ENCODE measurements at regions not wholly inside any gene's neighbourhood (a gene's known extent, or its start where the extent isn't known, plus 50 kb on each side); places are given as distances from the start of the nearest gene placed in this dataset.

- DNase-seq: no peak
- Histone ChIP-seq H3K36me3 (ENCODE audit: low read depth) (peaks cover 20% of the 10 kb centered on the region), H3K4me3 (no peak overlapping the region), H3K9me3 (ENCODE audit: insufficient read depth, low read depth) (no peaks in the 10 kb centered on the region), H3K4me1 (replicated peaks; ENCODE audit: insufficient read depth) (no peaks in the 10 kb centered on the region), H3K4me2 (no peak overlapping the region), H2AFZ (no peak overlapping the region), H3K9me2 (ENCODE audit: insufficient read depth) (no peaks in the 10 kb centered on the region), H3K27me3 (ENCODE audit: insufficient read depth, low read depth) (no peaks in the 10 kb centered on the region), H3K27ac (no peak overlapping the region), H3K79me2 (ENCODE audit: low read depth) (no peaks in the 10 kb centered on the region), H4K20me1 (ENCODE audit: insufficient read depth) (no peaks in the 10 kb centered on the region), H3F3A (ENCODE audit: insufficient read depth, low read depth) (no peaks in the 10 kb centered on the region)
- BruUV-seq (replicated peaks): no TSS peak
- TF ChIP-seq, protein P1, sequence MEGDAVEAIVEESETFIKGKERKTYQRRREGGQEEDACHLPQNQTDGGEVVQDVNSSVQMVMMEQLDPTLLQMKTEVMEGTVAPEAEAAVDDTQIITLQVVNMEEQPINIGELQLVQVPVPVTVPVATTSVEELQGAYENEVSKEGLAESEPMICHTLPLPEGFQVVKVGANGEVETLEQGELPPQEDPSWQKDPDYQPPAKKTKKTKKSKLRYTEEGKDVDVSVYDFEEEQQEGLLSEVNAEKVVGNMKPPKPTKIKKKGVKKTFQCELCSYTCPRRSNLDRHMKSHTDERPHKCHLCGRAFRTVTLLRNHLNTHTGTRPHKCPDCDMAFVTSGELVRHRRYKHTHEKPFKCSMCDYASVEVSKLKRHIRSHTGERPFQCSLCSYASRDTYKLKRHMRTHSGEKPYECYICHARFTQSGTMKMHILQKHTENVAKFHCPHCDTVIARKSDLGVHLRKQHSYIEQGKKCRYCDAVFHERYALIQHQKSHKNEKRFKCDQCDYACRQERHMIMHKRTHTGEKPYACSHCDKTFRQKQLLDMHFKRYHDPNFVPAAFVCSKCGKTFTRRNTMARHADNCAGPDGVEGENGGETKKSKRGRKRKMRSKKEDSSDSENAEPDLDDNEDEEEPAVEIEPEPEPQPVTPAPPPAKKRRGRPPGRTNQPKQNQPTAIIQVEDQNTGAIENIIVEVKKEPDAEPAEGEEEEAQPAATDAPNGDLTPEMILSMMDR (conservative IDR thresholded peaks at IDR 0.05): no peak
- no peak for TF ChIP-seq EZH2 (IDR thresholded peaks at IDR 0.05; ENCODE audit: low read depth)
- intact Hi-C loops (cut with micrococcal nuclease; ENCODE audit: unreplicated experiment): loop anchor here (1.0 kb wide), 1 partner anchor 51 kb away; no protein-coding TSS in a partner anchor
- ChIA-PET POLR2A (ENCODE audit: unreplicated experiment) (no interaction called here), CTCF (no interaction called here)
Observed at GRCh38 chrX:131752493-131753198, 208.8 kb downstream of the OR13H1 start.

DNA sequence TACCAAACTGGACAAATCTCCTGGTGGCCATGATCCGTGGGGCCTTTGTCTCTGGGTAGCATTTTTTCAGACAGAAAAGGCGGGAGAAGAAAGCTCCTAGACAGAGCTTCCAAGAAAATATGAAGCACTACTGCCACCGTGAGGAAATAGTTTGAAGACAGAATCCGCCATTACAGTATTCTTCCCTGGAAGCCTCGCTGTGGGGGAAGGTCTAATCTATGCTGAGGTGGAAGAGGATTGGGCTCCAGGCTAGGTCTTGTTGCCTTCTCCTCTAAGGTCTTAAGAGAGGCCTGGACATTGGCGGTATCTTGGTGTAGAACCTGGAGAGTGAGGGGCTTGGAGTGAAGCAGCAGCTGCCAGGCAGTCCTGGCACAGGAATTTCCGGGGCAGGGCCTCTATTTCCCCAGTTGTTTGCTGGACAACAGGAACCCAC is 218.9 kb downstream of the OR13H1 start:
- Histone ChIP-seq H3K79me2 (ENCODE audit: low read depth) (no peaks in the 10 kb centered on the region), H3F3A (ENCODE audit: insufficient read depth, low read depth) (no peaks in the 10 kb centered on the region), H4K20me1 (ENCODE audit: insufficient read depth) (no peaks in the 10 kb centered on the region), H3K4me2 (no peak overlapping the region), H3K4me3 (no peak overlapping the region), H3K36me3 (ENCODE audit: low read depth) (peaks cover 21% of the 10 kb centered on the region), H3K27me3 (ENCODE audit: insufficient read depth, low read depth) (no peaks in the 10 kb centered on the region), H3K27ac (no peak overlapping the region), H2AFZ (no peak overlapping the region), H3K9me3 (ENCODE audit: insufficient read depth, low read depth) (no peaks in the 10 kb centered on the region; the same call in 1 of the 2 replicates), H3K9me2 (ENCODE audit: insufficient read depth) (no peaks in the 10 kb centered on the region), H3K4me1 (replicated peaks; ENCODE audit: insufficient read depth) (no peaks in the 10 kb centered on the region)
- ChIA-PET POLR2A (ENCODE audit: unreplicated experiment) (no interaction called here), CTCF (no interaction called here)
- DNase-seq: no peak
- intact Hi-C loops (cut with micrococcal nuclease; ENCODE audit: unreplicated experiment): no loop called here
- TF ChIP-seq EZH2 (IDR thresholded peaks at IDR 0.05; ENCODE audit: low read depth): no peak
- TF ChIP-seq, protein P1 (conservative IDR thresholded peaks at IDR 0.05): no peak
- BruUV-seq (replicated peaks): no TSS peak

DNA sequence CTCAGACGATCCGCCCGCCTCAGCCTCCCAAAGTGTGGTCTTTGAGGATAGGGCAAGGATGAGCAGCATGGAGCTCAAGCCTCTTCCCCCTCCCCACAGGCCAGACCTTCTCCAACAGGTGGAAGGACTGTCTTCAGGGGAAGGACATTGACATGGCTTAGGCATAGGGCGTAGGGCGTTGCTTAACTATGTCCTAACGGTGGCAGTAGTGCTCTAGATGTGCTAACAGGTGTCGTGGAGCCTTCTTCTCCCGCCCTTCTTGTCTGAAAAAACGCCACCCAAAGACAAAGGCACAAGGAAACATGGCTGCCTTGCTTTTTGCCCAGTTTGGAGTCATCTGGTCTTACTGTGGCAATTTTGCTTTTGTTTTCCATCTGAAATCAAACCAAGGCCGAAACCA is 219.8 kb downstream of the OR13H1 start:
- H3K9me3 ChIP-seq (ENCODE audit: insufficient read depth, low read depth): no peaks in the 10 kb centered on the region; the same call in none of the 2 replicates
- no peaks in the 10 kb centered on the region for H4K20me1 ChIP-seq (ENCODE audit: insufficient read depth)
- no peaks in the 10 kb centered on the region for H3K4me1 ChIP-seq (replicated peaks; ENCODE audit: insufficient read depth)
- ChIA-PET CTCF (no interaction called here), POLR2A (ENCODE audit: unreplicated experiment) (no interaction called here)
- no peak overlapping the region for H3K4me3 ChIP-seq
- H3K4me2 ChIP-seq: no peak overlapping the region
- H3K36me3 ChIP-seq (ENCODE audit: low read depth): peaks cover 29% of the 10 kb centered on the region
- TF ChIP-seq, protein P1 (conservative IDR thresholded peaks at IDR 0.05): no peak
- TF ChIP-seq EZH2 (IDR thresholded peaks at IDR 0.05; ENCODE audit: low read depth): no peak
- no peaks in the 10 kb centered on the region for H3K79me2 ChIP-seq (ENCODE audit: low read depth)
- H2AFZ ChIP-seq: no peak overlapping the region
- BruUV-seq (replicated peaks): no TSS peak
- no peaks in the 10 kb centered on the region for H3F3A ChIP-seq (ENCODE audit: insufficient read depth, low read depth)
- H3K27ac ChIP-seq: no peak overlapping the region
- no peaks in the 10 kb centered on the region for H3K27me3 ChIP-seq (ENCODE audit: insufficient read depth, low read depth)
- no peaks in the 10 kb centered on the region for H3K9me2 ChIP-seq (ENCODE audit: insufficient read depth)
- DNase-seq: no peak
- intact Hi-C loops (cut with micrococcal nuclease; ENCODE audit: unreplicated experiment): no loop called here

Measured in PC-9 (cell line).